ENCODE measurements at regions not wholly inside any gene's neighbourhood (a gene's known extent, or its start where the extent isn't known, plus 50 kb on each side); places are given as distances from the start of the nearest gene placed in this dataset.

- TF ChIP-seq L3MBTL2 (conservative IDR thresholded peaks at IDR 0.05) = no peak
- no peak for TF ChIP-seq HDGF (IDR thresholded peaks at IDR 0.05; ENCODE audit: borderline replicate concordance)
- no peak for TF ChIP-seq FOXK2 (IDR thresholded peaks at IDR 0.05)
- TF ChIP-seq LEF1 (IDR thresholded peaks at IDR 0.05; ENCODE audit: borderline replicate concordance) = no peak
- TF ChIP-seq SP1 (IDR thresholded peaks at IDR 0.05) = no peak
- TF ChIP-seq BHLHE40 (IDR thresholded peaks at IDR 0.05; ENCODE audit: borderline replicate concordance) = no peak
- TF ChIP-seq FOXA1 (IDR thresholded peaks at IDR 0.05) = no peak
- no peak for TF ChIP-seq CTBP1 (IDR thresholded peaks at IDR 0.05; ENCODE audit: borderline replicate concordance)
- no peak for TF ChIP-seq SUZ12 (IDR thresholded peaks at IDR 0.05)
- no peak for TF ChIP-seq NFRKB (IDR thresholded peaks at IDR 0.05)
- no peak for TF ChIP-seq FOXM1 (IDR thresholded peaks at IDR 0.05; ENCODE audit: borderline replicate concordance)
- no peak for TF ChIP-seq PKNOX1 (IDR thresholded peaks at IDR 0.05)
- CTCF ChIA-PET = no interaction called here
- DNase-seq (ENCODE audit: extremely low spot score) = no peak
- POLR2A ChIA-PET = no interaction called here
These were observed 275.5 kb upstream of the TAS2R1 start for GRCh38 chr5:9905661-9906060.

- ChIA-PET POLR2A (no interaction called here), CTCF (no interaction called here)
- TF ChIP-seq NFRKB (IDR thresholded peaks at IDR 0.05) (no peak), FOXM1 (IDR thresholded peaks at IDR 0.05; ENCODE audit: borderline replicate concordance) (no peak), SP1 (IDR thresholded peaks at IDR 0.05) (no peak), FOXK2 (IDR thresholded peaks at IDR 0.05) (no peak)
- no peak for DNase-seq (ENCODE audit: extremely low spot score)
These were observed 273.6 kb upstream of the TAS2R1 start for GRCh38 chr5:9903801-9904200.

GRCh38 chr5:9898319-9898718 lies 268.2 kb upstream of the TAS2R1 start:
- no peak for DNase-seq (ENCODE audit: extremely low spot score)
- ChIA-PET POLR2A (no interaction called here), CTCF (no interaction called here)
- TF ChIP-seq CTBP1 (IDR thresholded peaks at IDR 0.05; ENCODE audit: borderline replicate concordance) = no peak
- no peak for TF ChIP-seq FOXA1 (IDR thresholded peaks at IDR 0.05)
- TF ChIP-seq TARDBP (IDR thresholded peaks at IDR 0.05) = no peak

GRCh38 chr5:9895302-9895645 lies 265.1 kb upstream of the TAS2R1 start:
- POLR2A ChIA-PET = no interaction called here
- CTCF ChIA-PET = no interaction called here
- TF ChIP-seq HDGF (IDR thresholded peaks at IDR 0.05; ENCODE audit: borderline replicate concordance) = no peak
- TF ChIP-seq ARNT (IDR thresholded peaks at IDR 0.05) = no peak
- no peak for TF ChIP-seq SP1 (IDR thresholded peaks at IDR 0.05)
- TF ChIP-seq L3MBTL2 (conservative IDR thresholded peaks at IDR 0.05) = no peak
- TF ChIP-seq TARDBP (IDR thresholded peaks at IDR 0.05) = no peak
- no peak for TF ChIP-seq ZNF384 (IDR thresholded peaks at IDR 0.05)
- no peak for TF ChIP-seq ELF4 (IDR thresholded peaks at IDR 0.05)
- TF ChIP-seq SUZ12 (IDR thresholded peaks at IDR 0.05) = no peak
- TF ChIP-seq FOXA1 (IDR thresholded peaks at IDR 0.05) = no peak
- no peak for TF ChIP-seq FOXK2 (IDR thresholded peaks at IDR 0.05)
- TF ChIP-seq CTBP1 (IDR thresholded peaks at IDR 0.05; ENCODE audit: borderline replicate concordance) = no peak
- DNase-seq (ENCODE audit: extremely low spot score) = no peak

GRCh38 chr5:9894571-9895301 lies 264.6 kb upstream of the TAS2R1 start:
- TF ChIP-seq HDGF (IDR thresholded peaks at IDR 0.05; ENCODE audit: borderline replicate concordance) (no peak), L3MBTL2 (conservative IDR thresholded peaks at IDR 0.05) (no peak), BHLHE40 (IDR thresholded peaks at IDR 0.05; ENCODE audit: borderline replicate concordance) (no peak), ELF4 (IDR thresholded peaks at IDR 0.05) (no peak), TARDBP (IDR thresholded peaks at IDR 0.05) (no peak), FOXM1 (IDR thresholded peaks at IDR 0.05; ENCODE audit: borderline replicate concordance) (no peak), FOXK2 (IDR thresholded peaks at IDR 0.05) (no peak)
- ChIA-PET POLR2A (no interaction called here), CTCF (no interaction called here)
- DNase-seq (ENCODE audit: extremely low spot score) = no peak

- POLR2A ChIA-PET = no interaction called here
- CTCF ChIA-PET = no interaction called here
- TF ChIP-seq SP1 (IDR thresholded peaks at IDR 0.05) (no peak), CTBP1 (IDR thresholded peaks at IDR 0.05; ENCODE audit: borderline replicate concordance) (no peak), FOXA1 (IDR thresholded peaks at IDR 0.05) (no peak)
- DNase-seq (ENCODE audit: extremely low spot score) = no peak
These were observed 262.5 kb upstream of the TAS2R1 start for GRCh38 chr5:9892696-9893095.

GRCh38 chr5:9889511-9889910 lies 259.4 kb upstream of the TAS2R1 start:
- TF ChIP-seq FOXM1 (IDR thresholded peaks at IDR 0.05; ENCODE audit: borderline replicate concordance) (no peak), ZNF384 (IDR thresholded peaks at IDR 0.05) (no peak), TARDBP (IDR thresholded peaks at IDR 0.05) (no peak), CTBP1 (IDR thresholded peaks at IDR 0.05; ENCODE audit: borderline replicate concordance) (no peak), SUZ12 (IDR thresholded peaks at IDR 0.05) (no peak), L3MBTL2 (conservative IDR thresholded peaks at IDR 0.05) (no peak)
- ChIA-PET CTCF (no interaction called here), POLR2A (no interaction called here)
- DNase-seq (ENCODE audit: extremely low spot score) = no peak

GRCh38 chr5:9888501-9888901 lies 258.4 kb upstream of the TAS2R1 start:
- ChIA-PET POLR2A (no interaction called here), CTCF (no interaction called here)
- TF ChIP-seq L3MBTL2 (conservative IDR thresholded peaks at IDR 0.05) (no peak), NFRKB (IDR thresholded peaks at IDR 0.05) (no peak), ZNF384 (IDR thresholded peaks at IDR 0.05) (no peak), LEF1 (IDR thresholded peaks at IDR 0.05; ENCODE audit: borderline replicate concordance) (no peak), TARDBP (IDR thresholded peaks at IDR 0.05) (no peak), PKNOX1 (IDR thresholded peaks at IDR 0.05) (no peak), SUZ12 (IDR thresholded peaks at IDR 0.05) (no peak), SP1 (IDR thresholded peaks at IDR 0.05) (no peak), BHLHE40 (IDR thresholded peaks at IDR 0.05; ENCODE audit: borderline replicate concordance) (no peak), FOXA1 (IDR thresholded peaks at IDR 0.05) (no peak), CTBP1 (IDR thresholded peaks at IDR 0.05; ENCODE audit: borderline replicate concordance) (no peak)
- no peak for DNase-seq (ENCODE audit: extremely low spot score)
